Testis (tissue), 2 donors: ENCODE measurements at regions not wholly inside any gene's neighbourhood (a gene's known extent, or its start where the extent isn't known, plus 50 kb on each side); places are given as distances from the start of the nearest gene placed in this dataset.

Source experiments
- CTCF ChIP-seq, 3 experiments: fragments of 450-650 bp in 2 of 3; fragments of 200-600 bp in 1 of 3; sonication (generic) in 1 of 3; IDR thresholded peaks; one replicate each; pipeline ENCODE4 v1.5.1; 2016 to 2019; ENCODE audit warnings: antibody characterized with exemption in 3 of 3, mild to moderate bottlenecking in 2 of 3, moderate library complexity in 1 of 3
- POLR2A ChIP-seq: fragments of 450-650 bp; IDR thresholded peaks from one replicate; pipeline ENCODE4 v1.6.1; 2017; ENCODE audit warnings: antibody characterized with exemption, mild to moderate bottlenecking, moderate library complexity

DNA sequence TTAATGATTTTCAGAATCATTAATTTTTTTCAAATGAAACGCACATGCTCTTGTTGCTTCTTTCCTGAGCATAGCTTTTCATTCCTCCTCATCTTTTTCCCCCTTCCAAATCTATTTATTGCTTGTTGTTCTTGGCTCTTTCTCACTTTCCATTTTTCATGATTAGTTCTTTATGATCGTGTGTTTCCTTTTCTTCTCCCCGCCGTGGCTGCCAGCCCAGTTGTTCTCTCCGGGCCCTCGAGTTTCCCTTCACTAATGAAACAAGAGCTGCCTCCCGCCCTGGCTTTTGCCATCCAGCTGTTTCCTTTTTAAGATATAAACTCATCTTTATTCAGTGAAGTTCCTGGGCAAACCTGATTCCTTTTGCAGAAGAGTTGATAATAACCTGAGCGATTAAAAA lies 170.2 kb upstream of the NR2F2 start:
- TF ChIP-seq CTCF (IDR thresholded peaks at IDR 0.05) (no peak), POLR2A (no peak)
